ENCODE measurements at regions not wholly inside any gene's neighbourhood (a gene's known extent, or its start where the extent isn't known, plus 50 kb on each side); places are given as distances from the start of the nearest gene placed in this dataset.
"Not testable (repeated sequence)": the region's sequence is repeated elsewhere in the genome, so short reads cannot be mapped to it uniquely, and the experiment has no call there.

GRCh38 chr18:78436110-78436509 lies 543.5 kb upstream of the SALL3 start:
- intact Hi-C loops (cut with micrococcal nuclease), result no loop called here

DNA sequence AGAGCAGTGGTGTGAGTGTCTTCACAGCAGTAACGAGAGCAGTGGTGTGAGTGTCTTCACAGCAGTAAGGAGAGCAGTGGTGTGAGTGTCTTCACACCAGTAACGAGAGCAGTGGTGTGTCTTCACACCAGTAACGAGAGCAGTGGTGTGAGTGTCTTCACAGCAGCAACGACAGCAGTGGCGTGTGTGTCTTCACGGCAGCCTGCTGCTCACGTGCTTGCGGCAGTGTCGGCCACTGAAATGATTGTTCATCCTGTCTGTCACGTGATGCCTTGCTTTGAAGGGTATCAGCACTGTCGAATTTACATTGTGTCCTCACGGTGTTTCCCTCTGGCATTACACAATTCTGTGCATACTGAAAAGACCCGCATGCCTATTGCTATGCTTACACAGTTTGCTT lies 541.4 kb upstream of the SALL3 start:
- intact Hi-C loops (cut with micrococcal nuclease), result not testable (repeated sequence)

DNA sequence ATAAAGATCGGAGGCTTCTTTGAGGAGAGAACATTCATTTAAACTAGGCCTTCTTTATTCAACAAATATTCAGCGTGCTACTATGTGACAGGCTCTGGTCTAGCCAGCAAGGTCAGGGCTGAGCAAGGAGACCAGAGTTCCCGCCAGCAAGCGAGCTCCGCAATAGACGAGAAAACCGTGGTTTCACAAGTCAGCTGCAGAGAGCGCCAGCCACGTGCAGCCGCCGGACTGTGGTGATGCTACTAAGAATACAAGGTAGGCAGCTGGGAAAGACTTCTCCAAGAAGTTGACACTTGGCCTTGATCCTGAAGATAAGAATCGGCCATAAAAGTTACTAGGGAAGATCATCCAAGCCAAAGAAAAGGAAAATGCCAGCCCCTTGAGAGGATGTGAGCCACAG lies 533.7 kb upstream of the SALL3 start:
- intact Hi-C loops (cut with micrococcal nuclease), result no loop called here

DNA sequence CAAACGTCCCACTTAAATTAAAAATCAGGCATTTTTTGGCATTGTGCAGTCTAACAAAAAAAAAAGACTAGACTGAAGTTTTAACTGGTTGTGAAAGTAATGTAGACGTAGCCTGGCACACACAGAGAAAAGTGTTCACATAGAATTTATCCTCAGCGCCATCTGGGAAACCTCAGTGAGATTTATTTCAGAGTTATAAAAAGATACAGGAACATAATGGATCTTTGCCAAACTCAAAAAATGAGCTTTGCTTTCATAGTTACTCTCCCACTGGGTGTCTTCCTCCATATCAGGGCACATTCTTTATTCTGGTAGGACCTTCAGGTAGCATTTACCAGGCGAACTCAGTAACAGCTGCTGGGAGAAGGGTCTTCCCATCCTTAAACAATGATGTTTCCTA lies 532.4 kb upstream of the SALL3 start:
- intact Hi-C loops (cut with micrococcal nuclease), result no loop called here

GRCh38 chr18:78448106-78448505 lies 531.5 kb upstream of the SALL3 start:
- intact Hi-C loops (cut with micrococcal nuclease), result no loop called here

- intact Hi-C loops (cut with micrococcal nuclease), result no loop called here
These were observed 531.0 kb upstream of the SALL3 start for GRCh38 chr18:78448591-78448990.

GRCh38 chr18:78454221-78454620 lies 525.4 kb upstream of the SALL3 start:
- intact Hi-C loops (cut with micrococcal nuclease), result no loop called here

- intact Hi-C loops (cut with micrococcal nuclease), result no loop called here
These were observed 524.2 kb upstream of the SALL3 start for GRCh38 chr18:78455386-78455785.

DNA sequence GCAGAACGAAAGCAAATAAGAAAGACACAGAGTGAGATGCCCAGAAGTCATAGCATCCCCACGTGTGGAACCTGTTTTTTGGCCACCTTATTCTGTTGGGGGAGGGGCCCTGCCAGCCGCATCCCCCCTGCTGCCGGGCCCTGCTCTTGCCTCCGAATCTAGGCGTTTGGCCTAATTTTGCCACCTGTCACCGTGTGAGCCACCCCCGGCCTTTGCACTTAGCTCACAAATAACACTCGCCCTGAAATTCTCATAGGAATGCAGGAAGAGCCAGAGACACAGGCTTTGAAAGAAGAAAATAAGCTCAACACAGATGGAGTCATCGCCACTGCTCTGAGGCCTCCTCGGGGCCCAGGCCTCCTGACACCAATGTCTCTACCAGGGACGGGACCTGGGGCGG lies 522.6 kb upstream of the SALL3 start:
- intact Hi-C loops (cut with micrococcal nuclease), result no loop called here

GRCh38 chr18:78457731-78458130 lies 521.9 kb upstream of the SALL3 start:
- intact Hi-C loops (cut with micrococcal nuclease), result no loop called here

- intact Hi-C loops (cut with micrococcal nuclease), result no loop called here
These were observed 521.3 kb upstream of the SALL3 start for GRCh38 chr18:78458356-78458755.

DNA sequence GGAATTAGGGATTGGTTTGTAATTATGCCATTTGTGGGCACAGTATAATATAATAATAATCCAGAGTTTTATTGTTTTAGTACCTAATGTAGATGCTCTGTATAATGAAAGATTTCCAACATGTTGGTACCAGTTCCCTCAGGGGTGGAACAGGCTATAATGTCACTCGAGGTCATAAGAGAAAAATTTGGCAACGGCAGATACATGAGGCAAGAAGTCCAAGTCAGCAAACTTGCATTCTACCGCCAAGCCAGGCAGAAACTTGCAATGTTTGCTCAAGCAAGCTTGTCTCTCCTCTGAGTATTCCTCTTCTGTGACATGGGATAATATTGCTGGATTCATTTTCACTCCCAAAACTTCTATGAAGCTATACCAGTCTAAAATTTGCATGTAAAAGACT lies 520.0 kb upstream of the SALL3 start:
- intact Hi-C loops (cut with micrococcal nuclease), result no loop called here

DNA sequence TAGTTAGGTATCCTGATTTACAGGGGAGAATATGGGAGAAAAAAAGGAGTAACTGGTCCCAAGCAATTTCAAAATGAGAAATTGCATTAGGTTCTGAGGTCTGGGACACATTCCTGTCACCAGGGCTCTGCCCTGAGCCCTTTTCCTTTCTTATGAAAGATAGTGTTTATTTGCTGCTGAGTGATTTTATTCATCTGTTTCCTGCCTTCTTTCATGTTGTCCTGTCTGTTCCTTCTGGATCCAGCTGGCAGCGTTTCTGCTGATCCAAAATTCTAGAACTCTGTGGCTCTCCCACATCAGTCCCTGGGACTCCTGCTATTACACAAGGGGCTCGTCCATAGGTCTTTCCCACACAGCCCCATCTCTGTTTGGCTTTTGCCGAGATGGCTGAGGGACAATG lies 519.1 kb upstream of the SALL3 start:
- intact Hi-C loops (cut with micrococcal nuclease), result no loop called here

GRCh38 chr18:78473563-78473962 lies 506.1 kb upstream of the SALL3 start:
- intact Hi-C loops (cut with micrococcal nuclease), result no loop called here

- intact Hi-C loops (cut with micrococcal nuclease), result no loop called here
These were observed 501.8 kb upstream of the SALL3 start for GRCh38 chr18:78477840-78478239.

DNA sequence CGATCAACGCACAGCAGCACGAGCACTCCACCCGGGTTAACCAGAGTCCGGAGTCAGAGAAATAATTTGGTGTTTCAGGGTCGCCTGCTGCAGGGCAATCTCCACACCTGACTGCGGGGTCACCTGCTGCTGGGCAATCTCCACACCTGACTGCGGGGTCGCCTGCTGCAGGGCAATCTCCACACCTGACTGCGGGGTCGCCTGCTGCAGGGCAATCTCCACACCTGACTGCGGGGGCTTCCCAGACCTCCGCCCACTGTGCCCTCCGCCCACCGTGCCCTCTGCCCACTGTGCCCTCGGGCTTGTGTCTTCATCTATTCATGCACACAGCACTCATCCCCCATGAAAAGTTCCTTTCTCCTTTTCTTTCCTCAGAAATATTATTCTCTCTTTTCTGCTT lies 500.2 kb upstream of the SALL3 start:
- intact Hi-C loops (cut with micrococcal nuclease), result no loop called here

DNA sequence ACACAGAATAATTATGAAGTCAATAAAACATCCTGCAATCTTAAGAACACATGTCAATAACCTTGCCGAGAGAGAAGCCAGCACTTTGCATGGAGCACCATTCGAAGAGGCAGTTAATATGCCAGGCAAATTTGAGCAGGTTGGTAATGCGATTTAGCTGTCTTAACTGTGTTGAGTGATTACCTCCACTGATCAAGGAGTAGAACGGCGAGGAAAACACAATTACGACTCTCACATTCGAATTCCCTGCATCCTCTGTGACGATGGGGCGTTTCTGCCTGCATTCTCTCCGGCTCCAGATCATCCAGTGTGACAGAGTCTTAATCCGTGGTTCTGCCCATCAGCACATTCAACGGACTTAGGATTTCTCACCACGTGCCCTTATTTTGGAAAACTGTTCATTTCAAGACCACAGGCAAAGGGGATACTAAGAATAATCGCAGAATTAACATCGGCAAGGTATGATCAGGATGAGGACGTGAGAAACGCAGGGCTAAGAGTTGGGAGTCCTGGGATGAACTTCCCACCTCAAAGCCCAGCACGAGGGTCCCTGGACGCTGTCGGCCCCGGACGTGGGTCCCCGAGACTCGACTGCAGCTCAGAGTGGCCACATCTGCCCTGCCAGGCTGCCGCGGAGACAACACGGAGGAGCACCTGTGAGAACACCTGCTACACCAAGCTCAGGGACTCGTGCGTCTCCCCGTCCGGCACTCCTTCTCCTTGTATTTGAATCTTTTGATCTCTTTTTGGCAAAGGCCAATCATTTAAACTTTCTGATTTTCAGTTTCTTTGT lies 499.2 kb upstream of the SALL3 start:
- intact Hi-C loops (cut with micrococcal nuclease), result no loop called here

GRCh38 chr18:78482378-78482777 lies 497.2 kb upstream of the SALL3 start:
- intact Hi-C loops (cut with micrococcal nuclease), result no loop called here

GRCh38 chr18:78487649-78488048 lies 492.0 kb upstream of the SALL3 start:
- intact Hi-C loops (cut with micrococcal nuclease), result no loop called here

- intact Hi-C loops (cut with micrococcal nuclease), result no loop called here
These were observed 487.4 kb upstream of the SALL3 start for GRCh38 chr18:78492064-78492812.

DNA sequence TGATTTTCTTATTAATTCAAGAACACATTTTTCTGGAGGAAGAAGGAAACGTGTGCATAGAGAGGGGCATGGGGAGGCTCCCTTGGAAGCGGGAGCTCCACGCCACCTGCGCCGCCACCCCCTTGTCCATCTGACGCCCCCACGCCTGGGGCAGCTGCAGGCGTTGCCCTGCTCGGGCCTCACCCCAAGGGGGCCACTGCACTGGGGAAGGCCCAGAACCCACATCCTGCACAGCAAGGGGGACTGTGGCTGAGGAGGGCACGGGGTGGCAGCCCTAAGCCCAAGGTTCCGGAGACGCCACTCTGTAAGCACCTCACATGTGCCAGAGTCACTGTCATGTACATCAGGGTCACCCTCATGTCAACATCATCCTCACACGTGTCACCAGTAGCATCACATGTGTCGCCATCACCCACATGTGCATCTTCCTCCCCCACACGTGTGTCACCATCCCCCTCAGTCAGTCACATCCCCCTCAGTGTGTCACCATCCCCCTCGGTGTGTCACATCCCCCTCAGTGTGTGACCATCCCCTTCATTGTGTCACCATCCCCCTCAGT lies 486.7 kb upstream of the SALL3 start:
- intact Hi-C loops (cut with micrococcal nuclease), result no loop called here

- intact Hi-C loops (cut with micrococcal nuclease), result not testable (repeated sequence)
These were observed 486.1 kb upstream of the SALL3 start for GRCh38 chr18:78493490-78493889.

Measured in T-helper 2 cell treated with Interferon-gamma antibody and Interleukin-4, amounts not matched to agents 100 ng/mL and 5 ng/mL, for 36 hours (primary cell).